Right atrium auricular region (tissue), 2 donors: ENCODE measurements at regions not wholly inside any gene's neighbourhood (a gene's known extent, or its start where the extent isn't known, plus 50 kb on each side); places are given as distances from the start of the nearest gene placed in this dataset.
"Not testable (repeated sequence)": the region's sequence is repeated elsewhere in the genome, so short reads cannot be mapped to it uniquely, and the experiment has no call there.

Experiments
- DNase-seq: peaks from one replicate; pipeline ENCODE4 v3.0.0-alpha.2; 2019; ENCODE audit warnings: low spot score
- H3K27ac ChIP-seq, 2 donors: fragments of 200-600 bp; sonication (generic); 1 replicate in 1 of 2; 2 replicates in 1 of 2; pipeline ENCODE4 v1.5.1; 2016 to 2019
- H3K27me3 ChIP-seq, 2 donors: fragments of 200-600 bp; sonication (generic); one replicate each; pipeline versions ENCODE4 v1.5.1 to v1.6.0; 2017 to 2019
- H3K36me3 ChIP-seq: fragments of 200-600 bp; sonication (generic); one replicate; pipeline ENCODE4 v1.5.1; 2016
- H3K4me1 ChIP-seq, 2 donors: fragments of 200-600 bp; sonication (generic); one replicate each; pipeline versions ENCODE4 v1.5.1 to v1.6.0; 2017 to 2019
- H3K4me3 ChIP-seq, 2 donors: fragments of 200-600 bp; sonication (generic); 1 replicate in 1 of 2; 2 replicates in 1 of 2; pipeline ENCODE4 v1.5.1; 2017 to 2019; ENCODE audit warnings: mild to moderate bottlenecking in 1 of 2, moderate library complexity in 1 of 2
- H3K9me3 ChIP-seq, 2 donors: fragments of 200-600 bp; sonication (generic); one replicate each; pipeline ENCODE4 v1.5.1; 2019
- TF ChIP-seq, protein P1 (sequence below), 2 donors: fragments of 200-600 bp; sonication (generic); IDR thresholded peaks; one replicate each; pipeline ENCODE4 v1.5.1; 2019; ENCODE audit warnings: antibody characterized with exemption in 2 of 2

- DNase-seq, result no peak
- Histone ChIP-seq H3K36me3 (no peaks in the 10 kb centered on the region), H3K27ac (peak overlapping the region; percentile 63 to 67), H3K4me1 (no peaks in the 10 kb centered on the region), H3K4me3 (no peak overlapping the region), H3K9me3 (peaks cover 0 to 8% of the 10 kb centered on the region in 2 donors), H3K27me3 (no peaks in the 10 kb centered on the region)
- TF ChIP-seq, protein P1, sequence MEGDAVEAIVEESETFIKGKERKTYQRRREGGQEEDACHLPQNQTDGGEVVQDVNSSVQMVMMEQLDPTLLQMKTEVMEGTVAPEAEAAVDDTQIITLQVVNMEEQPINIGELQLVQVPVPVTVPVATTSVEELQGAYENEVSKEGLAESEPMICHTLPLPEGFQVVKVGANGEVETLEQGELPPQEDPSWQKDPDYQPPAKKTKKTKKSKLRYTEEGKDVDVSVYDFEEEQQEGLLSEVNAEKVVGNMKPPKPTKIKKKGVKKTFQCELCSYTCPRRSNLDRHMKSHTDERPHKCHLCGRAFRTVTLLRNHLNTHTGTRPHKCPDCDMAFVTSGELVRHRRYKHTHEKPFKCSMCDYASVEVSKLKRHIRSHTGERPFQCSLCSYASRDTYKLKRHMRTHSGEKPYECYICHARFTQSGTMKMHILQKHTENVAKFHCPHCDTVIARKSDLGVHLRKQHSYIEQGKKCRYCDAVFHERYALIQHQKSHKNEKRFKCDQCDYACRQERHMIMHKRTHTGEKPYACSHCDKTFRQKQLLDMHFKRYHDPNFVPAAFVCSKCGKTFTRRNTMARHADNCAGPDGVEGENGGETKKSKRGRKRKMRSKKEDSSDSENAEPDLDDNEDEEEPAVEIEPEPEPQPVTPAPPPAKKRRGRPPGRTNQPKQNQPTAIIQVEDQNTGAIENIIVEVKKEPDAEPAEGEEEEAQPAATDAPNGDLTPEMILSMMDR (IDR thresholded peaks at IDR 0.05), result no peak
Measured at GRCh38 chr2:189348369-189348768, 92.9 kb upstream of the WDR75 start.

DNA sequence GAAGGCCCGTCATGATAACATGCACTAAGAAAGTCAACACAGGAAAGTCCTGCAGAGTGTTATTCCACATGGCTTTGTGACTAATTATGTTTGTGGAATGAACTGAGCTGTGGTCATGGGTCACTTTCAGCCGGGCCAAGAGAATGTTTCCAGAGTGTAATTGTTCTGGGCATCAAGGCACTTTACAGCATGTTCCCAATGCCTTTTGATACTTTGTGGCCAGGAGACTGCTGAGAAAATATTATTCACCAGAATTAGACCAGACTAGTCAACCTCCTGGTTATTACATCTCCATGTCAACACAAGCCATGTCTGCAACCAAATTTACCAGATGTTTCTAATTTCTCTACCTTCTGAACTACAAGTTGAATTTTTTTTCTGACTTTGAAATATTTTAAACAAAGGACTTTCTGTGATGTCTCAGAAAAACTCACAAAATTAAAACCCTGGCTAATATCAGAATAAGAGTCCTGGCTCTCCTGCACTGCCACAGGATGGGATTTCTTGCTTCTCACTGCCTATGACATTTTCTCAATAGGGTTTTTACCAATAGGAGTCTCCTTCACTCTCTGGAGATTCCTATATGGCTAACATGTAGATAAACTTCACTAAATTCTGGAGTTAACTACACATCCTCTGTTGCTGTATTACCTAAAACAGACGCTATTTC lies 90.6 kb upstream of the WDR75 start:
- TF ChIP-seq, protein P1 (IDR thresholded peaks at IDR 0.05), result no peak
- Histone ChIP-seq H3K4me3 (no peak overlapping the region), H3K27ac (peak overlapping the region; percentile 26 to 69), H3K27me3 (no peaks in the 10 kb centered on the region), H3K36me3 (no peaks in the 10 kb centered on the region), H3K4me1 (no peaks in the 10 kb centered on the region), H3K9me3 (peaks cover 0 to 8% of the 10 kb centered on the region in 2 donors)
- DNase-seq, result peak; percentile 72

GRCh38 chr2:189351933-189352332 lies 89.3 kb upstream of the WDR75 start:
- H3K9me3 ChIP-seq, DNase-seq, H3K4me1 ChIP-seq, H3K27me3 ChIP-seq, H3K4me3 ChIP-seq, H3K27ac ChIP-seq, H3K36me3 ChIP-seq: not testable (repeated sequence)

DNA sequence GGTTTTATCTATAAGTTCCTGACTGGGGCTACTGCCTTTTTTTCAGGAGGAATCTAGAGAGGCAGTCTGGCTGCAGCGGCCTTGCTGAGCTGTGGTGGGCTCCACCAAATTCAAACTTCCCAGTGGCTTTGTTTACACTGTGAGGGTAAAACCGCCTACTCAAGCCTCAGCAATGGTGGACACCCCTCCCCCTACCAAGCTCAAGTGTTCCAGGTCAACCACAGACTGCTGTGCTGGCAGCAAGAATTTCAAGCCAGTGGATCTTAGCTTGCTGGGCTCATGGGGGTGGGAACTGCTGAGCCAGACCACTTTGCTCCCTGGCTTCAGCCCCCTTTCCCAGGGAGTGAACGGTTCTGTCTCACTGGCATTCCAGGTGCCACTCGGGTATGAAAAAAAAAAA lies 83.9 kb upstream of the WDR75 start:
- not testable (repeated sequence) for H3K27me3 ChIP-seq, H3K4me3 ChIP-seq, DNase-seq, H3K27ac ChIP-seq, H3K9me3 ChIP-seq, H3K4me1 ChIP-seq, H3K36me3 ChIP-seq

- Histone ChIP-seq H3K4me3 (no peak overlapping the region), H3K27me3 (no peaks in the 10 kb centered on the region), H3K4me1 (no peaks in the 10 kb centered on the region), H3K27ac (no peak overlapping the region), H3K9me3 (no peaks in the 10 kb centered on the region), H3K36me3 (no peaks in the 10 kb centered on the region)
- TF ChIP-seq, protein P1 (IDR thresholded peaks at IDR 0.05), result no peak
- DNase-seq, result no peak
Measured at GRCh38 chr2:189360861-189361260, 80.4 kb upstream of the WDR75 start.

DNA sequence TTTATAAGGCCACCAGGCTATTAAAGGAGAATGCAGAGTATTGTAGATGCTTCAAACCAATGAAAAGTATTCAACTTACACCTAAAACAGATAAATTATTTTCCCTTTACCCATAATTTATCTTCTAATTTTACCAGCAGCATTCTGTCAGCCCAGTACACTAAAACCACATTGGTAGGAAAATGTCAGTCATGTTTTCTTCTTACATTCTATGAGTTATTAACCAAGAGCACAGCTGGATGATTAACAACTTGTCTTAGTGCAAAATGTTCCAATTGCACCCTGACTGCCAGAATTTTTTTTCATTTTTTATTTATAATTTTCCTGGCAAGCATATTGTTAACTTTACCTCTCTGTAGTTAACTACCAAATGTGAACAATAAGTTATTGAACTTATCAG lies 79.0 kb upstream of the WDR75 start:
- H3K9me3 ChIP-seq, result no peaks in the 10 kb centered on the region
- no peaks in the 10 kb centered on the region for H3K36me3 ChIP-seq
- TF ChIP-seq, protein P1 (IDR thresholded peaks at IDR 0.05), result no peak
- H3K4me3 ChIP-seq, result no peak overlapping the region
- H3K27me3 ChIP-seq, result no peaks in the 10 kb centered on the region
- H3K27ac ChIP-seq, result no peak overlapping the region
- H3K4me1 ChIP-seq, result no peaks in the 10 kb centered on the region
- no peak for DNase-seq

- TF ChIP-seq, protein P1 (IDR thresholded peaks at IDR 0.05), result no peak
- Histone ChIP-seq H3K9me3 (no peaks in the 10 kb centered on the region), H3K4me3 (no peak overlapping the region), H3K27me3 (no peaks in the 10 kb centered on the region), H3K27ac (no peak overlapping the region), H3K4me1 (no peaks in the 10 kb centered on the region), H3K36me3 (no peaks in the 10 kb centered on the region)
- DNase-seq, result no peak
Measured at GRCh38 chr2:189363559-189363958, 77.7 kb upstream of the WDR75 start.
